ENCODE measurements at regions not wholly inside any gene's neighbourhood (a gene's known extent, or its start where the extent isn't known, plus 50 kb on each side); places are given as distances from the start of the nearest gene placed in this dataset.

GRCh38 chr4:14329228-14329627, 673.1 kb upstream of the CPEB2 start:
- H3K36me3 Mint-ChIP-seq (ENCODE audit: low read depth): no peaks in the 10 kb centered on the region
- H3K27me3 Mint-ChIP-seq (ENCODE audit: insufficient read depth): no peaks in the 10 kb centered on the region
- Histone ChIP-seq H3K36me3 (ENCODE audit: control insufficient read depth, insufficient read depth, low read length) (no peaks in the 10 kb centered on the region), H3K27ac (ENCODE audit: low read depth, low read length) (no peak overlapping the region), H3K9ac (ENCODE audit: extremely low read depth, low read length, poor library complexity, severe bottlenecking) (no peak overlapping the region), H3K4me3 (ENCODE audit: low read length) (no peak overlapping the region), H3K27me3 (ENCODE audit: control insufficient read depth, insufficient read depth, low read length, poor library complexity, severe bottlenecking) (no peaks in the 10 kb centered on the region), H3K4me1 (ENCODE audit: control insufficient read depth, insufficient read depth, low read length) (no peaks in the 10 kb centered on the region), H3K9me3 (ENCODE audit: control insufficient read depth, low read length) (no peaks in the 10 kb centered on the region)
- TF ChIP-seq, protein P1, sequence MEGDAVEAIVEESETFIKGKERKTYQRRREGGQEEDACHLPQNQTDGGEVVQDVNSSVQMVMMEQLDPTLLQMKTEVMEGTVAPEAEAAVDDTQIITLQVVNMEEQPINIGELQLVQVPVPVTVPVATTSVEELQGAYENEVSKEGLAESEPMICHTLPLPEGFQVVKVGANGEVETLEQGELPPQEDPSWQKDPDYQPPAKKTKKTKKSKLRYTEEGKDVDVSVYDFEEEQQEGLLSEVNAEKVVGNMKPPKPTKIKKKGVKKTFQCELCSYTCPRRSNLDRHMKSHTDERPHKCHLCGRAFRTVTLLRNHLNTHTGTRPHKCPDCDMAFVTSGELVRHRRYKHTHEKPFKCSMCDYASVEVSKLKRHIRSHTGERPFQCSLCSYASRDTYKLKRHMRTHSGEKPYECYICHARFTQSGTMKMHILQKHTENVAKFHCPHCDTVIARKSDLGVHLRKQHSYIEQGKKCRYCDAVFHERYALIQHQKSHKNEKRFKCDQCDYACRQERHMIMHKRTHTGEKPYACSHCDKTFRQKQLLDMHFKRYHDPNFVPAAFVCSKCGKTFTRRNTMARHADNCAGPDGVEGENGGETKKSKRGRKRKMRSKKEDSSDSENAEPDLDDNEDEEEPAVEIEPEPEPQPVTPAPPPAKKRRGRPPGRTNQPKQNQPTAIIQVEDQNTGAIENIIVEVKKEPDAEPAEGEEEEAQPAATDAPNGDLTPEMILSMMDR (conservative IDR thresholded peaks at IDR 0.05): no peak
- no peaks in the 10 kb centered on the region for H3K9me3 Mint-ChIP-seq
- WGBS, 2 experiments (ENCODE audit: insufficient coverage in 1 of 2, insufficient read length in 1 of 2): 78 to 100% methylated on average over 1 of the region's 1 CpG
- no peak overlapping the region for H3K4me3 Mint-ChIP-seq
- H3K27ac Mint-ChIP-seq: no peak overlapping the region
- H3K4me1 Mint-ChIP-seq: peaks cover 2% of the 10 kb centered on the region
- DNase-seq: no peak

DNA sequence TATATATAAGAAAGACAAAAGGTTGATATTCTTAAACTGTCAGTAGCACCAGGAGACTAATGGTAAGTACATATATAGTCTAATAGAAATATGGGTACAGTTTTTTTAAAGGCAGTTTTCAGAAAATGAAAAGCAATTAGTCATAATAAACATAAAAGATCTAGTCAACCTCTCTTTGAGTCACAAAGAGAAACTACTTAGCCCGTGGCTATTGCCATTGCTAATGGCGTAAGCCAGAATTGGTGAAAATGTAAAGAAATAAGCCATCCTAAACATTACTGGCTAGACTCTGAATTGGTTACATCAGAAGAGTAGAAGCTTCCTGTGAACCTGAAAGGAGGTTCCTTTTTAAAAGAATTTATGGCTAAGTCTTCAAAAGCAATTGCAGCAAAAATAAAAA, 668.7 kb upstream of the CPEB2 start:
- H3K27me3 Mint-ChIP-seq (ENCODE audit: insufficient read depth): no peaks in the 10 kb centered on the region
- Histone ChIP-seq H3K4me3 (ENCODE audit: low read length) (no peak overlapping the region), H3K9ac (ENCODE audit: extremely low read depth, low read length, poor library complexity, severe bottlenecking) (no peak overlapping the region), H3K27ac (ENCODE audit: low read depth, low read length) (no peak overlapping the region), H3K9me3 (ENCODE audit: control insufficient read depth, low read length) (peaks cover 5% of the 10 kb centered on the region), H3K36me3 (ENCODE audit: control insufficient read depth, insufficient read depth, low read length) (no peaks in the 10 kb centered on the region), H3K4me1 (ENCODE audit: control insufficient read depth, insufficient read depth, low read length) (no peaks in the 10 kb centered on the region), H3K27me3 (ENCODE audit: control insufficient read depth, insufficient read depth, low read length, poor library complexity, severe bottlenecking) (no peaks in the 10 kb centered on the region)
- H3K4me1 Mint-ChIP-seq: peaks cover 2% of the 10 kb centered on the region
- H3K27ac Mint-ChIP-seq: no peak overlapping the region
- no peak for DNase-seq
- no peaks in the 10 kb centered on the region for H3K9me3 Mint-ChIP-seq
- 93% methylated on average over 2 of the region's 2 CpGs; no CpG with 5 or more reads in 1 of the 2 experiments for WGBS, 2 experiments (ENCODE audit: insufficient coverage in 1 of 2, insufficient read length in 1 of 2)
- H3K36me3 Mint-ChIP-seq (ENCODE audit: low read depth): no peaks in the 10 kb centered on the region
- H3K4me3 Mint-ChIP-seq: no peak overlapping the region
- TF ChIP-seq, protein P1 (conservative IDR thresholded peaks at IDR 0.05): no peak

DNA sequence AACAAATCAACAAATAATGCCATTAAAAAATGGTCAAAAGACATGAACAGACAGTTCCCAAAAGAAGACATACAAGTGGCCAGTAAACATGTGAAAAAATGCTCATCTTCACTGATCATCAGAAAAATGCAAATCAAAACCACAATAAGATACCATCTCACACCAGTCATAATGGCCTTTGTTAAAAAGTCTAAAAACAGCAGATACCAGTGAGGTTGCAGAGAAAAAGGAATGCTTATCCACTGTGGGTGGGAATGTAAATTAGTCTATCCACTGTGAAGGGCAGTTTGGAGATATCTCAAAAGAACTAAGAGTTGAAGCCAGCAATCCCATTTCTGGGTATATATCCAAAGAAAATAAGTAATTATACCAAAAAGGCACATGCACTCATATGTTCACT, 668.1 kb upstream of the CPEB2 start:
- Mint-ChIP-seq H3K9me3 (no peaks in the 10 kb centered on the region), H3K36me3 (ENCODE audit: low read depth) (no peaks in the 10 kb centered on the region), H3K4me1 (peaks cover 2% of the 10 kb centered on the region), H3K4me3 (no peak overlapping the region), H3K27ac (no peak overlapping the region), H3K27me3 (ENCODE audit: insufficient read depth) (no peaks in the 10 kb centered on the region)
- Histone ChIP-seq H3K27ac (ENCODE audit: low read depth, low read length) (no peak overlapping the region), H3K27me3 (ENCODE audit: control insufficient read depth, insufficient read depth, low read length, poor library complexity, severe bottlenecking) (peaks cover 3% of the 10 kb centered on the region), H3K9ac (ENCODE audit: extremely low read depth, low read length, poor library complexity, severe bottlenecking) (no peak overlapping the region), H3K4me1 (ENCODE audit: control insufficient read depth, insufficient read depth, low read length) (no peaks in the 10 kb centered on the region), H3K9me3 (ENCODE audit: control insufficient read depth, low read length) (peaks cover 5% of the 10 kb centered on the region), H3K4me3 (ENCODE audit: low read length) (no peak overlapping the region), H3K36me3 (ENCODE audit: control insufficient read depth, insufficient read depth, low read length) (no peaks in the 10 kb centered on the region)
- TF ChIP-seq, protein P1 (conservative IDR thresholded peaks at IDR 0.05): no peak
- DNase-seq: no peak
